Astrocyte of the cerebellum (primary cell): ENCODE measurements at regions not wholly inside any gene's neighbourhood (a gene's known extent, or its start where the extent isn't known, plus 50 kb on each side); places are given as distances from the start of the nearest gene placed in this dataset.
"Not testable (repeated sequence)": the region's sequence is repeated elsewhere in the genome, so short reads cannot be mapped to it uniquely, and the experiment has no call there.

ENCODE experiments used
- DNase-seq: peaks from one replicate; pipeline ENCODE4 v3.0.0-alpha.2; 2011; ENCODE audit warnings: low read depth
- H3K4me3 ChIP-seq: 2 replicates; pipeline ENCODE4 v1.5.1; 2011; ENCODE audit warnings: mild to moderate bottlenecking, low read depth, low read length, moderate library complexity
- CTCF ChIP-seq: IDR thresholded peaks from 2 replicates; pipeline ENCODE4 v1.5.1; 2012; ENCODE audit warnings: low read length, low read depth, moderate library complexity, mild to moderate bottlenecking; ENCODE audit errors: missing control alignments
- in situ Hi-C: cut with HindIII; loops from 2 replicates; pipeline ENCODE4 v1.10.0; 2017; ENCODE audit warnings: low sequenced_read_pairs

DNA sequence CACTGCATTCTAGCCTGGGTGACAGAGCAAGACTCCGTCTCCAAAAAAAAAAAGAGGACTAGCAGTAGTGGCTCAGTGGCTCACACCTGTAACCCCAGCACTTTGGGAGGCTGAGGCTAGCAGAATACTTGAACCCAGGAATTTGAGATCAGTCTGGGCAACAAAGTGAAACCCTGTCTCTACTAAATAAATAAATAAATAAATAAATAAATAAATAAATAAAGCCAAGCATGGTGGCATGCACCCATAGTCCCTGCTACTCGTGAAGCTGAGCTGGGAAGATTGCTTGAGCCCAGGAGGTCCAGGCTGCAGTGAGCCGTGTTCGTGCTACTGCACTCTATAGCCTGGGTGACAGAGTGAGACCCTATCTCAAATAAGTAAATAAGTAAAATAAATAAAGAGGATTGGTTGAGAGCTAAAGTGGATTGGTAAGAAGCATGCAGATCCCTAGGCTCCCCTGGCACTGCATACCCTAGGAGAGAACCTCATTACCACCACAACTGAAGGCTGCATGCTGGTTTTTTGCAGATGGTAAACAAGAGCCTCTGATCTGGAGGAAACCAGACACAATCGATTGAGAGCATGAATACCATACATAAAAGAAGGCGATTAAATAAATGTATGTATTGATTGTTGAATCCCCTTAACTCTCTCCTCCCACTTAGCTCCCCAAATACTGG lies 163.2 kb downstream of the REEP3 start:
- TF ChIP-seq CTCF = no peak
- H3K4me3 ChIP-seq = no peak overlapping the region
- in situ Hi-C loops = no loop called here
- no peak for DNase-seq

- TF ChIP-seq CTCF = no peak
- no peak overlapping the region for H3K4me3 ChIP-seq
- no peak for DNase-seq
- in situ Hi-C loops = no loop called here
These were observed 168.6 kb downstream of the REEP3 start for GRCh38 chr10:63689768-63690167.

GRCh38 chr10:63692220-63692896 lies 171.2 kb downstream of the REEP3 start:
- no peak overlapping the region for H3K4me3 ChIP-seq
- DNase-seq = no peak
- in situ Hi-C loops = no loop called here
- no peak for TF ChIP-seq CTCF

DNA sequence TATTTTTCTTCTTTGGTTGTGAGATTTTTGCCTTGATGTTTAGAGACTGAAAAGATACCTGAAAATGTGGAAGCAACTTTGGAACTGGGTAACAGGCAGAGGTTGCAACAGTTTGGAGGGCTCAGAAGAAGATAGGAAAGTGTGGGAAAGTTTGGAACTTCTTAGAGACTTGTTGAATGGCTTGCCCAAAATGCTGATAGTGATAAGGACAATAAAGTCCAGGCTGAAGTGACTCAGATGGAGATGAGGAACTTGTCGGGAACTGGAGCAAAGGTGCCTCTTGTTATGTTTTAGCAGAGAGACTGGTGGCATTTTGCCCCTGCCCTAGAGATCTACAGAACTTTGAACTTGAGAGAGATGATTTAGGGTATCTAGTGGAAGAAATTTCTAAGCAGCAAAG lies 171.8 kb downstream of the REEP3 start:
- H3K4me3 ChIP-seq, DNase-seq, in situ Hi-C loops: not testable (repeated sequence)

- in situ Hi-C loops = no loop called here
- no peak for TF ChIP-seq CTCF
- no peak overlapping the region for H3K4me3 ChIP-seq
- no peak for DNase-seq
These were observed 175.0 kb downstream of the REEP3 start for GRCh38 chr10:63696205-63696604.

GRCh38 chr10:63697956-63698786 lies 177.0 kb downstream of the REEP3 start:
- in situ Hi-C loops = no loop called here
- TF ChIP-seq CTCF = no peak
- no peak for DNase-seq

DNA sequence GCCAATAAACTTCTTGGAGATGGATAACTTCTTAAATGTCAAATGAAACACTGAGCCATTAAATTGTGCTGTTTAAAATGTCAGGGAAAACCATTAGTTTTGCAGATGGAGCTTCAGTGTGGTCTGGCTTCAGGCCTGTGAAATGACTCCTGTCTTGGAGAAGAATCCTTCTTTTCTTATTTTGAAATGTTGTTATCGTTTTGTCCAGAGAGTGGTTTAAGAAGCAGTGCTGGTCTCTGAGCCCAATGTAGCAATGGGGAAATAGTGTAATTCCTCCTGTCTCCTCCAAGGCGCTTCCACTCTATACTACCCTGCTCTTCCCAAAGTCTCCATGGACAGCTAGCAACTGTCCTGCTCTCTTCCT lies 177.6 kb downstream of the REEP3 start:
- TF ChIP-seq CTCF = peak; percentile 9
- H3K4me3 ChIP-seq = no peak overlapping the region
- DNase-seq = no peak
- in situ Hi-C loops = no loop called here

More at GRCh38 chr10:63697956-63698786, 177.0 kb downstream of the REEP3 start:
- no peak overlapping the region for H3K4me3 ChIP-seq
